Keratinocyte (primary cell): ENCODE measurements at regions not wholly inside any gene's neighbourhood (a gene's known extent, or its start where the extent isn't known, plus 50 kb on each side); places are given as distances from the start of the nearest gene placed in this dataset.

Experiments used
- EZH2 ChIP-seq: IDR thresholded peaks from one replicate; pipeline ENCODE4 v1.6.1; 2012; ENCODE audit warnings: inconsistent platforms, mild to moderate bottlenecking, low read length, moderate library complexity
- TF ChIP-seq, protein P1 (sequence below), 3 experiments: IDR thresholded peaks in 1 of 3; conservative IDR thresholded peaks in 1 of 3; optimal IDR thresholded peaks in 1 of 3; 2 replicates in 2 of 3; 3 replicates in 1 of 3; pipeline versions ENCODE3 to v1.5.1; 2011; ENCODE audit warnings: low read length in 3 of 3, mild to moderate bottlenecking in 3 of 3, moderate library complexity in 2 of 3, control low read depth in 1 of 3, inconsistent platforms in 1 of 3; ENCODE audit not compliant: insufficient read depth in 2 of 3; ENCODE audit errors: extremely low read depth in 1 of 3

DNA sequence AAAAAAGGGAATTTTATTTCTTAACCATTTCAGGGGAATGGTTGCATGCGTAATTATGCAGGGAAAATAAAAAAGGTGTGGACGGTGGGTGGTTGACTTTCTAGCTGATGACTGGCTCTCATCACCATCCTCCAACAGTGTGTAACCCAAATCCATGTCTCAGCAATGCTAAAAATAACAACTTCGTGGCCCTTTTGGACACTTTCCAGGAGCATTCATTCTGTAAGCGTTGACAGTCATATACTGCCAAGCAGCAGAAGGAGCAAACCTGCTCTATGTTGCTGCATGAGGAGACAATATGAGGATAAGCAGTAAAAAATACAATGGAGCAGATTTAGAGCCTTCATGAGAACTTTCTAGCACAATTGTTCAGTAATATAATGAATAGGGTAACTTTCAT is 189.1 kb downstream of the ANXA2 start:
- TF ChIP-seq, protein P1, sequence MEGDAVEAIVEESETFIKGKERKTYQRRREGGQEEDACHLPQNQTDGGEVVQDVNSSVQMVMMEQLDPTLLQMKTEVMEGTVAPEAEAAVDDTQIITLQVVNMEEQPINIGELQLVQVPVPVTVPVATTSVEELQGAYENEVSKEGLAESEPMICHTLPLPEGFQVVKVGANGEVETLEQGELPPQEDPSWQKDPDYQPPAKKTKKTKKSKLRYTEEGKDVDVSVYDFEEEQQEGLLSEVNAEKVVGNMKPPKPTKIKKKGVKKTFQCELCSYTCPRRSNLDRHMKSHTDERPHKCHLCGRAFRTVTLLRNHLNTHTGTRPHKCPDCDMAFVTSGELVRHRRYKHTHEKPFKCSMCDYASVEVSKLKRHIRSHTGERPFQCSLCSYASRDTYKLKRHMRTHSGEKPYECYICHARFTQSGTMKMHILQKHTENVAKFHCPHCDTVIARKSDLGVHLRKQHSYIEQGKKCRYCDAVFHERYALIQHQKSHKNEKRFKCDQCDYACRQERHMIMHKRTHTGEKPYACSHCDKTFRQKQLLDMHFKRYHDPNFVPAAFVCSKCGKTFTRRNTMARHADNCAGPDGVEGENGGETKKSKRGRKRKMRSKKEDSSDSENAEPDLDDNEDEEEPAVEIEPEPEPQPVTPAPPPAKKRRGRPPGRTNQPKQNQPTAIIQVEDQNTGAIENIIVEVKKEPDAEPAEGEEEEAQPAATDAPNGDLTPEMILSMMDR (optimal IDR thresholded peaks at IDR 0.05 in 1 of 3, IDR thresholded peaks at IDR 0.05 in 1 of 3, conservative IDR thresholded peaks at IDR 0.05 in 1 of 3; ENCODE audit: extremely low read depth in 1 of 3, insufficient read depth in 2 of 3, low read length in 3 of 3) = no peak
- TF ChIP-seq EZH2 = no peak
